ENCODE measurements at regions not wholly inside any gene's neighbourhood (a gene's known extent, or its start where the extent isn't known, plus 50 kb on each side); places are given as distances from the start of the nearest gene placed in this dataset.

DNA sequence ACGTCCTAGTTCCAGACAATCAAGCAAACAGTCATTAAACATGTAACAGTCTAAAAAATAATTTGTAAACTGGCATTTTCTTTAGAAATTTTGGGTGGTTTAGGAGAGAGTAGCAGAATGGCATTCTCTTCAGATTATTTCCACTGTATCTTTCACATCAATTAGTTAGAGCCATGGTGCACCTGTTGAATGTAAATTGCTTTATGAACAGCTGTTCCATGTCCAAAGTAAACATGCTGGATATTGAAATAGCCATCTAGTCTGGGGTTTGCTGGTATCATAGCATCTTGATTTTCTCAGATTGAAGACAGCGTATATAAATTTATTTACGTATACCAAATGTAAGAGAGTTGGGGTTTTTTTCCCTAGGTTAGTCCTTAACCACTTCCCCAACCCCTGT is 143.6 kb downstream of the RCHY1 start:
- no peak for DNase-seq (ENCODE audit: low spot score)
- TF ChIP-seq, protein P1, sequence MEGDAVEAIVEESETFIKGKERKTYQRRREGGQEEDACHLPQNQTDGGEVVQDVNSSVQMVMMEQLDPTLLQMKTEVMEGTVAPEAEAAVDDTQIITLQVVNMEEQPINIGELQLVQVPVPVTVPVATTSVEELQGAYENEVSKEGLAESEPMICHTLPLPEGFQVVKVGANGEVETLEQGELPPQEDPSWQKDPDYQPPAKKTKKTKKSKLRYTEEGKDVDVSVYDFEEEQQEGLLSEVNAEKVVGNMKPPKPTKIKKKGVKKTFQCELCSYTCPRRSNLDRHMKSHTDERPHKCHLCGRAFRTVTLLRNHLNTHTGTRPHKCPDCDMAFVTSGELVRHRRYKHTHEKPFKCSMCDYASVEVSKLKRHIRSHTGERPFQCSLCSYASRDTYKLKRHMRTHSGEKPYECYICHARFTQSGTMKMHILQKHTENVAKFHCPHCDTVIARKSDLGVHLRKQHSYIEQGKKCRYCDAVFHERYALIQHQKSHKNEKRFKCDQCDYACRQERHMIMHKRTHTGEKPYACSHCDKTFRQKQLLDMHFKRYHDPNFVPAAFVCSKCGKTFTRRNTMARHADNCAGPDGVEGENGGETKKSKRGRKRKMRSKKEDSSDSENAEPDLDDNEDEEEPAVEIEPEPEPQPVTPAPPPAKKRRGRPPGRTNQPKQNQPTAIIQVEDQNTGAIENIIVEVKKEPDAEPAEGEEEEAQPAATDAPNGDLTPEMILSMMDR (IDR thresholded peaks at IDR 0.05; ENCODE audit: extremely low read depth, missing control alignments): no peak

DNA sequence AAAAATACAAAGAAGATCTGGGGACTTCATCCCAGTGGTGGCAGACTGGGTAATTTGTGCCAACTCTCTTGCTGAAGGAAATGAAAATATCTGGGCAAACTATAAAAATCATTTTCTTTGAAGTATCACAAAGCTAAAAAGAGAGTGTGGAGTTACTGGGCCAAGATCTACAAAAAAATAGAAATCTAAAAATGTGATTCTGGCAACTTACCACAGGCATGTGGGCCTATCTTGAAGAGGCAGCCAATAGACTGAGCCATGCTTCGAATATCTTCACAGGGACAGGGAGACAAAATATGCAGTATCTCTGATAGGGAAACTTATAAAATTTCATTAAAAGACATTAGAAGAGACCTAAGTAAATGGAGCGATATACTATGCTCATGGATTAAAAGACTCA is 168.8 kb downstream of the RCHY1 start:
- DNase-seq (ENCODE audit: low spot score): no peak
- TF ChIP-seq, protein P1 (IDR thresholded peaks at IDR 0.05; ENCODE audit: extremely low read depth, missing control alignments): no peak

DNA sequence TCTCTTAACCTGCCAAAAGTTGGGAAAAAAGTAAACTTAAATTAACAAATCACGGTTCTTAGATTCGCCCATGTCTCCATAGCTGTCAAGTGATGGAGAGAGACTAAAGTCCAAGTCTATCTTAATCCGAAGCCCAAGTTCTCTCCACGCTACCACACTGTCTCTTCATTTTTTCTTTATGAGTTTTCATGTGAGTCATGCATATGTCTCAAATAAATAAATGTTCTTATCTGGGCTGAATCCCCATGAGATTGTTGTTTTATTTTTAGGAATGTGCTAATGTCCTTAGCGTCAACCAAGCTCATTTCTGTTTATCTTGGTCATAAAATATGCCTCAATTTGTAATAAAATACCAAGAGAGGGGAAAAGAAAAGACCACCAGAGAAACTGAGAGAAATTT is 169.3 kb downstream of the RCHY1 start:
- no peak for DNase-seq (ENCODE audit: low spot score)
- TF ChIP-seq, protein P1 (IDR thresholded peaks at IDR 0.05; ENCODE audit: extremely low read depth, missing control alignments): no peak

DNA sequence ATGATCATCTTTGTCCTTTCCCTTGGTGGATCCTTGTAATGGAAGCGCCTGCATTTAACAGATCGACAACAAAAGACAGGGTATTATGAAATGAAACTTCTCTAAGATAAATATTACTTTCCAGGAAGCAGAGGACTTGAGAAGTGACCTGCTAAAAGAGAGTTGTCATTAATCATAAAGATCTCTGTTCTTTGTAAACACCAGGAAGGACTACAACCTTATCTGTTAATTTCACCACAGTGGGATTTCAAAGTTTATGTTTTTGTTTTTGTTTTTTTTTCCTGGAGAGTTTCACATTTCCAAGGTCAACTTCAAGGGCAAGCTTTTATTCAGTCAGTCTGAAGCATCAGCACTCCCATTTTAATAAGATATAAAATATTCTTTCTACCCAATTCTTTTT is 170.9 kb downstream of the RCHY1 start:
- TF ChIP-seq, protein P1 (IDR thresholded peaks at IDR 0.05; ENCODE audit: extremely low read depth, missing control alignments): no peak
- DNase-seq (ENCODE audit: low spot score): no peak

DNA sequence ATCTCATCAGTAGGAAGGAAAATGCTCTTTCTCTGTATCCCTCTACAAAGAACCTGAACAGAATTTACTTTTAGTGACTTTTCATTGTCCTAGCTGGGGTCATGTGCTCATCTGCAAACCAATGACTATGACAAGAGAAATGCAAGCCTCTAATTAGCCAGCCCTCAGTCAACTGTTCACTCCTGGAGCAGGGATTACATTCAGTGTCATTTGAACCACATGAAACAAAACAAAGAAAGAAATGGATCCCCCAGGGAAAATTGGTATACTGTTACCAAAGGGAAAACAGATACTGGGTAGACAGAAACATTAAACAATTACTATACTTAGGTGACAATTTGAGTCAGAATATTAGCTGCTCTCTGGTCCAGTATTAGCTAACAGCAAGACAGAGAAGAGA is 173.6 kb downstream of the RCHY1 start:
- TF ChIP-seq, protein P1 (IDR thresholded peaks at IDR 0.05; ENCODE audit: extremely low read depth, missing control alignments): no peak
- no peak for DNase-seq (ENCODE audit: low spot score)

DNA sequence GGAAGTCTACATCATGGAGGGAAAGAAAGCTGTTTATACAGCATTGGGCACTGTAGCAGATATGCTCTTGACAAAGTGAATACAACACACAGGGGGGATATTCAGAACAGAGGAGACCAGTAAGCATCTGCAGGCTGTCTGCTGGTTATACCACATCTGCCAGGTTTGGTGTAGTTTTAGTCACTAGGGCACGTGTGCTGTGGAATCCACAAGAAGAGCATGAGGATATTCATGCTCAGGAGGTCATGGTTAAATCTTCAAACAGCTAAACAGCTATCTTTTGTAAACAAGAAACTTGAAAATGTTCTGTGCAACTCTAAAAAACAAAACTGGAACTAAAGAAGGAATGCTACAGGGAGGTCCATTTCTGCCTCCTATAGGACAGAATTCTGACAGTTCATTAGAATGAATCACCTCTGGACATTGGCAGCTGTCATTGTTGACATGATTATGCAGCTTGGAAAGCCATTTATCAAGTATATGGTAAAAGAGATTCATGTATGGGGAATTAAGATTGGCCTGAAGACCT is 175.8 kb downstream of the RCHY1 start:
- DNase-seq (ENCODE audit: low spot score): no peak
- TF ChIP-seq, protein P1 (IDR thresholded peaks at IDR 0.05; ENCODE audit: extremely low read depth, missing control alignments): no peak

DNA sequence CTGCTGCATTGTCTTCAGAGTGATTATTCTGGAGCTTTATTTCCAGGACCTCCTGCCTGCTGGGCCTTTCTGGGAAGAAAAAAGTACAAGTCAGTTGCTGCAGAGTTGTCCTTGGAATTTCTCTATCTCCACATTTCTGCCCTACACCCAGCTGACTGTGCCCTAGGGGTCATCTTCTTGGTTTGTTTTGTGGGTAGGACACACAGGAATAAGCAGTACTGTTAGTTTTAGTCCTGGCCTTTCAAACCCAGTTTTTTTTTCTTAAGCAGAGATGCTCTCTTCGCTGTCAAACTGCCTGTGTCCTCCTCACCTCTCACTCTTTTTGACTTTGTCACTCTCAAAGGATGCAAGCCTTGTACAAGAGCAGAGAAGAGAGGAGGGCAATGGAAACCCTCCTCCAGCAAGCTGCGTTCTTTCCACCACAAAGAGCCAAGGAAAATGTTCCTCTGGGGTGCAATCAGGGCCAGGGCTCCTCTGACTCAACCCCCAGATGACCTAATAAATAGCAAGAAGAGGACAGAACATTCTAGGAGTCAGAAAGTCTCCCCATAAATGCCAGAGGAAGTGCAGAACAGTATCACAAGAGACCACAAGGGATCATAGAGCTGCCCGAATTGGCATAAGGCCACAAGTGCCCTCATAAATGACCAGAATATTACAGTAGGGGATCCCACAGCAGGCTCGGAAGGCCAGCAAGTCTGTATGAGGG is 186.2 kb downstream of the RCHY1 start:
- no peak for DNase-seq (ENCODE audit: low spot score)
- TF ChIP-seq, protein P1 (IDR thresholded peaks at IDR 0.05; ENCODE audit: extremely low read depth, missing control alignments): no peak

All from GM20000 (cell line).